IMR-90 (cell line): ENCODE measurements at regions not wholly inside any gene's neighbourhood (a gene's known extent, or its start where the extent isn't known, plus 50 kb on each side); places are given as distances from the start of the nearest gene placed in this dataset.

Experiments
- ATAC-seq: fragments of 200-7000 bp; cut with Tn5 transposase; 2 replicates; pipeline ENCODE4 v1.9.1; 2020; ENCODE audit warnings: low read depth, mild to moderate bottlenecking, moderate library complexity
- BruUV-seq: library from RNA; stranded (reverse); fragments of 400-500 nt; replicated peaks from 2 replicates; lab custom pipeline; 2021; lab: Mats Ljungman, UMichigan
- CTCF ChIA-PET: fragments of 300-600 bp; formaldehyde crosslinking; extraction: SDS; loops from one replicate; lab custom pipeline; 2021; ENCODE audit warnings: antibody characterized with exemption; lab: Yijun Ruan, JAX
- POLR2A ChIA-PET: fragments of 300-600 bp; sonication (Branson Sonifier 250); formaldehyde crosslinking; loops from one replicate; lab custom pipeline; 2022; ENCODE audit warnings: antibody characterized with exemption; ENCODE audit not compliant: unreplicated experiment; lab: Charles Lee
- DNase-seq: peaks from one replicate; pipeline ENCODE4 v3.0.0; 2013
- H2AFZ ChIP-seq: replicated peaks from 2 replicates; pipeline ENCODE3; 2013; ENCODE audit warnings: low read length, mild to moderate bottlenecking; ENCODE audit not compliant: poor library complexity
- H2AK5ac ChIP-seq: 2 replicates; pipeline ENCODE4 v1.6.1; 2013; ENCODE audit warnings: low read depth, low read length, inconsistent platforms
- H2AK9ac ChIP-seq: replicated peaks from 2 replicates; pipeline ENCODE3; 2013; ENCODE audit warnings: mild to moderate bottlenecking, low read depth, low read length, moderate library complexity; ENCODE audit not compliant: poor library complexity
- H2BK120ac ChIP-seq: 2 replicates; pipeline ENCODE4 v1.6.1; 2013; ENCODE audit warnings: low read depth, low read length, inconsistent platforms
- H2BK15ac ChIP-seq: 3 replicates; pipeline ENCODE4 v1.6.1; 2013; ENCODE audit warnings: low read depth, low read length, inconsistent platforms
- H2BK20ac ChIP-seq: 2 replicates; pipeline ENCODE4 v1.6.1; 2013; ENCODE audit warnings: low read depth, mild to moderate bottlenecking, inconsistent platforms, low read length, moderate library complexity
- H2BK5ac ChIP-seq: 2 replicates; pipeline ENCODE4 v1.6.1; 2013; ENCODE audit warnings: mild to moderate bottlenecking, low read depth, low read length, inconsistent platforms; ENCODE audit not compliant: poor library complexity, severe bottlenecking
- H3K14ac ChIP-seq: replicated peaks from 2 replicates; pipeline ENCODE4 v1.6.1; 2013; ENCODE audit warnings: low read depth, low read length, inconsistent platforms
- H3K18ac ChIP-seq: 2 replicates; pipeline ENCODE4 v1.6.1; 2013; ENCODE audit warnings: low read depth, low read length, control low read depth
- H3K23ac ChIP-seq: 2 replicates; pipeline ENCODE4 v1.6.1; 2013; ENCODE audit warnings: low read depth, low read length, inconsistent platforms
- H3K27ac ChIP-seq: 2 replicates; pipeline ENCODE4 v1.5.1; 2013; ENCODE audit warnings: mild to moderate bottlenecking, control low read depth, low read length; ENCODE audit not compliant: insufficient read depth
- H3K27me3 ChIP-seq: 2 replicates; pipeline ENCODE4 v1.6.1; 2013; ENCODE audit warnings: low read length; ENCODE audit not compliant: control insufficient read depth, insufficient read depth
- H3K36me3 ChIP-seq: 2 replicates; pipeline ENCODE4 v1.6.1; 2013; ENCODE audit warnings: low read length, mixed read lengths; ENCODE audit not compliant: control insufficient read depth, insufficient read depth
- H3K4ac ChIP-seq: 2 replicates; pipeline ENCODE4 v1.6.1; 2013; ENCODE audit warnings: low read depth, low read length, inconsistent platforms
- H3K4me1 ChIP-seq: 2 replicates; pipeline ENCODE4 v1.6.1; 2013; ENCODE audit warnings: low read length, mixed read lengths; ENCODE audit not compliant: control insufficient read depth, insufficient read depth
- H3K4me2 ChIP-seq: 2 replicates; pipeline ENCODE4 v1.6.1; 2013; ENCODE audit warnings: low read depth, mild to moderate bottlenecking, control low read depth, low read length, moderate library complexity
- H3K4me3 ChIP-seq: 2 replicates; pipeline ENCODE4 v1.5.1; 2013; ENCODE audit warnings: low read depth, mild to moderate bottlenecking, control low read depth, low read length, moderate library complexity; ENCODE audit not compliant: insufficient read depth
- H3K56ac ChIP-seq: 2 replicates; pipeline ENCODE4 v1.6.1; 2013; ENCODE audit warnings: low read length, inconsistent platforms; ENCODE audit not compliant: insufficient read depth; ENCODE audit errors: extremely low read depth
- H3K79me1 ChIP-seq, 2 experiments: 2 replicates each; pipeline ENCODE4 v1.6.1; 2013; ENCODE audit warnings: low read length in 2 of 2, inconsistent platforms in 1 of 2, low read depth in 1 of 2
- H3K9ac ChIP-seq: 2 replicates; pipeline ENCODE4 v1.6.1; 2013; ENCODE audit warnings: low read depth, low read length, control low read depth
- H3K9me1 ChIP-seq: 2 replicates; pipeline ENCODE4 v1.6.1; 2013; ENCODE audit warnings: low read length, inconsistent platforms; ENCODE audit not compliant: insufficient read depth
- H3K9me3 ChIP-seq: 2 replicates; pipeline ENCODE4 v1.6.1; 2013; ENCODE audit warnings: low read length; ENCODE audit not compliant: control insufficient read depth, insufficient read depth
- H4K20me1 ChIP-seq: 2 replicates; pipeline ENCODE4 v1.6.1; 2013; ENCODE audit warnings: low read length, inconsistent platforms; ENCODE audit not compliant: insufficient read depth
- H4K5ac ChIP-seq: 2 replicates; pipeline ENCODE4 v1.6.1; 2013; ENCODE audit warnings: mild to moderate bottlenecking, low read depth, low read length, control low read depth
- H4K8ac ChIP-seq, 2 experiments: 2 replicates each; pipeline ENCODE4 v1.6.1; 2013; ENCODE audit warnings: low read depth in 2 of 2, low read length in 2 of 2, control low read depth in 1 of 2, inconsistent platforms in 1 of 2
- H4K91ac ChIP-seq: 2 replicates; pipeline ENCODE4 v1.6.1; 2013; ENCODE audit warnings: low read depth, low read length, inconsistent platforms; ENCODE audit not compliant: insufficient read depth
- CTCF ChIP-seq: conservative IDR thresholded peaks from 2 replicates; pipeline ENCODE4 v1.5.1; 2012; ENCODE audit warnings: mild to moderate bottlenecking, low read depth, low read length, improper control_type of control experiment
- ELK1 ChIP-seq: fragments of 150-350 bp; IDR thresholded peaks from 2 replicates; pipeline ENCODE4 v1.6.1; 2016; ENCODE audit warnings: low read depth, mild to moderate bottlenecking, low read length, moderate library complexity, borderline replicate concordance
- MAFK ChIP-seq: IDR thresholded peaks from 2 replicates; pipeline ENCODE4 v1.6.1; 2012; ENCODE audit warnings: low read depth, low read length, improper control_type of control experiment
- MXI1 ChIP-seq: IDR thresholded peaks from 2 replicates; pipeline ENCODE4 v1.6.1; 2012; ENCODE audit warnings: low read depth, mild to moderate bottlenecking, low read length, moderate library complexity, borderline replicate concordance
- NFE2L2 ChIP-seq: fragments of 150-350 bp; IDR thresholded peaks from 2 replicates; pipeline ENCODE4 v1.6.1; 2016; ENCODE audit warnings: low read depth, mild to moderate bottlenecking, low read length
- POLR2A ChIP-seq: IDR thresholded peaks from 2 replicates; pipeline ENCODE4 v1.6.1; 2012; ENCODE audit warnings: mild to moderate bottlenecking, low read depth, low read length
- SMC3 ChIP-seq: fragments of 150-350 bp; IDR thresholded peaks from 2 replicates; pipeline ENCODE4 v1.6.1; 2016; ENCODE audit warnings: low read depth, mild to moderate bottlenecking, antibody characterized with exemption, low read length, moderate library complexity
- USF2 ChIP-seq: fragments of 150-350 bp; IDR thresholded peaks from 2 replicates; pipeline ENCODE4 v1.6.1; 2017; ENCODE audit warnings: mild to moderate bottlenecking, antibody characterized with exemption, low read length, low read depth
- WGBS, 2 experiments: methylation state at CpG; one replicate each; pipeline versions ENCODE4 v1.1.5 to v1.1.7; 2013; ENCODE audit warnings: missing lambda C conversion rate in 2 of 2; ENCODE audit not compliant: insufficient read length in 1 of 2; ENCODE audit errors: extremely low coverage in 2 of 2; 5-methylcytosine and 5-hydroxymethylcytosine counted together
- dilution Hi-C: fragments of 300-500 bp; cut with HindIII; formaldehyde crosslinking; loops from one replicate; pipeline ENCODE4 v1.14.3; 2018; ENCODE audit warnings: low sequenced_read_pairs; ENCODE audit not compliant: unreplicated experiment
- in situ Hi-C: fragments of 300-500 bp; cut with MboI; formaldehyde crosslinking; loops from 3 replicates; pipeline ENCODE4 v1.14.3; 2019; ENCODE audit warnings: low sequenced_read_pairs, inconsistent platforms, mixed read lengths
- intact Hi-C: fragments of 100-400 bp; cut with micrococcal nuclease; formaldehyde crosslinking; loops from 2 replicates; pipeline ENCODE4 v1.10.0; 2022

GRCh38 chr13:76637641-76638141 is 248.5 kb downstream of the KCTD12 start:
- no CpG with 5 or more reads among the region's 2 CpGs for WGBS, 2 experiments
- H2BK120ac ChIP-seq, result no peak overlapping the region
- no peak overlapping the region for H4K8ac ChIP-seq
- intact Hi-C loops (no loop called here), in situ Hi-C loops (no loop called here), dilution Hi-C loops (no loop called here)
- H2BK5ac ChIP-seq, result no peak overlapping the region
- H4K20me1 ChIP-seq, result no peaks in the 10 kb centered on the region
- H2AFZ ChIP-seq, result no peak overlapping the region
- no peak overlapping the region for H3K23ac ChIP-seq
- no peak overlapping the region for H2AK9ac ChIP-seq
- peak; percentile 1 for DNase-seq
- no peaks in the 10 kb centered on the region for H3K9me1 ChIP-seq
- H3K14ac ChIP-seq, result no peak overlapping the region
- TF ChIP-seq MAFK (no peak), CTCF (no peak), ELK1 (no peak), SMC3 (no peak), USF2 (no peak), NFE2L2 (no peak), POLR2A (no peak), MXI1 (no peak)
- H3K18ac ChIP-seq, result no peak overlapping the region
- no TSS peak for BruUV-seq
- H3K4me2 ChIP-seq, result no peak overlapping the region; the same call in 1 of the 2 replicates
- H3K4me1 ChIP-seq, result peaks cover 4% of the 10 kb centered on the region; the same call in 1 of the 2 replicates
- H3K9me3 ChIP-seq, result no peaks in the 10 kb centered on the region
- H3K27me3 ChIP-seq, result peaks cover 3% of the 10 kb centered on the region
- H3K4ac ChIP-seq, result no peak overlapping the region
- POLR2A ChIA-PET, result no interaction called here
- no peak overlapping the region for H3K27ac ChIP-seq
- CTCF ChIA-PET, result no interaction called here
- H4K5ac ChIP-seq, result no peak overlapping the region
- H3K36me3 ChIP-seq, result no peaks in the 10 kb centered on the region
- no peak overlapping the region for H3K56ac ChIP-seq
- H2BK15ac ChIP-seq, result no peak overlapping the region
- no peak overlapping the region for H2BK20ac ChIP-seq
- no peak overlapping the region for H4K91ac ChIP-seq
- H3K79me1 ChIP-seq, result no peaks in the 10 kb centered on the region
- no peak for ATAC-seq
- no peak overlapping the region for H3K4me3 ChIP-seq
- no peak overlapping the region for H2AK5ac ChIP-seq
- H3K9ac ChIP-seq, result no peak overlapping the region
